Liver (tissue), 3 donors: ENCODE measurements at regions not wholly inside any gene's neighbourhood (a gene's known extent, or its start where the extent isn't known, plus 50 kb on each side); places are given as distances from the start of the nearest gene placed in this dataset.

Source experiments
- EGR1 ChIP-seq, 2 donors: IDR thresholded peaks; 2 replicates each; pipeline ENCODE4 v1.6.1; 2016 to 2018; ENCODE audit warnings: antibody characterized with exemption in 2 of 2, low read depth in 2 of 2
- TF ChIP-seq, protein P1 (sequence below): fragments of 150-350 bp; IDR thresholded peaks from 2 replicates; pipeline ENCODE4 v1.5.1; 2017; ENCODE audit warnings: improper control_type of control experiment, low read depth, low read length; ENCODE audit not compliant: missing input control
- donor health status: healthy.
- donor health status: healthy.

DNA sequence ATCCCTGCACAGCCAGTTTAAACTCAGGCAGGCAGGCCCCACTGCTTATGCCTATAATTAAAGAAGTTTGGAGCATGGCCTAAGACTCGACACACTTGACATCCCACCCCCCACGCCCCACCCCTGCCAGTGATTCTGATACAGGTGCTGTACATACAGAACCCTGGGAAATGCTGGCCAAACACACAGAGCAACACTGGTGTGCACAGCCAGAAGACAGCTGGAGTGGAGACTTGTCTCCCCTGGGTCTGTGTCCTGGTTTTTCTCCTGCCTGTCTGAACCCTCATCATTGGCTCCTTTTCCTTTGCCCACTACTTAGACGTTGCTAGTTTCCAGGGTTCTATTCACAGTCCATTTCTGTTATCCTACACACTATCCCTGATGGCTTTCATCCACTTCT lies 76.8 kb downstream of the DLEU7 start:
- TF ChIP-seq, protein P1, sequence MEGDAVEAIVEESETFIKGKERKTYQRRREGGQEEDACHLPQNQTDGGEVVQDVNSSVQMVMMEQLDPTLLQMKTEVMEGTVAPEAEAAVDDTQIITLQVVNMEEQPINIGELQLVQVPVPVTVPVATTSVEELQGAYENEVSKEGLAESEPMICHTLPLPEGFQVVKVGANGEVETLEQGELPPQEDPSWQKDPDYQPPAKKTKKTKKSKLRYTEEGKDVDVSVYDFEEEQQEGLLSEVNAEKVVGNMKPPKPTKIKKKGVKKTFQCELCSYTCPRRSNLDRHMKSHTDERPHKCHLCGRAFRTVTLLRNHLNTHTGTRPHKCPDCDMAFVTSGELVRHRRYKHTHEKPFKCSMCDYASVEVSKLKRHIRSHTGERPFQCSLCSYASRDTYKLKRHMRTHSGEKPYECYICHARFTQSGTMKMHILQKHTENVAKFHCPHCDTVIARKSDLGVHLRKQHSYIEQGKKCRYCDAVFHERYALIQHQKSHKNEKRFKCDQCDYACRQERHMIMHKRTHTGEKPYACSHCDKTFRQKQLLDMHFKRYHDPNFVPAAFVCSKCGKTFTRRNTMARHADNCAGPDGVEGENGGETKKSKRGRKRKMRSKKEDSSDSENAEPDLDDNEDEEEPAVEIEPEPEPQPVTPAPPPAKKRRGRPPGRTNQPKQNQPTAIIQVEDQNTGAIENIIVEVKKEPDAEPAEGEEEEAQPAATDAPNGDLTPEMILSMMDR = no peak
- TF ChIP-seq EGR1 (IDR thresholded peaks at IDR 0.05; ENCODE audit: low read depth in 2 of 2) = no peak
